Testis (tissue), 2 donors: ENCODE measurements at regions not wholly inside any gene's neighbourhood (a gene's known extent, or its start where the extent isn't known, plus 50 kb on each side); places are given as distances from the start of the nearest gene placed in this dataset.

ENCODE experiments used
- DNase-seq: peaks from one replicate; pipeline ENCODE4 v3.0.0-alpha.2; 2019
- H3K27ac ChIP-seq, 2 donors: fragments of 200-600 bp; sonication (generic); one replicate each; pipeline ENCODE4 v1.5.1; 2019
- H3K27me3 ChIP-seq: fragments of 200-600 bp; sonication (generic); one replicate; pipeline ENCODE4 v1.5.1; 2019
- H3K36me3 ChIP-seq: fragments of 200-600 bp; sonication (generic); one replicate; pipeline ENCODE4 v1.5.1; 2017; ENCODE audit warnings: low read depth; ENCODE audit errors: missing control alignments
- H3K4me1 ChIP-seq: fragments of 200-600 bp; sonication (generic); one replicate; pipeline ENCODE4 v1.5.1; 2019
- H3K4me3 ChIP-seq, 2 donors: fragments of 200-600 bp; sonication (generic); one replicate each; pipeline ENCODE4 v1.5.1; 2017 to 2019
- H3K9me3 ChIP-seq: fragments of 200-600 bp; sonication (generic); one replicate; pipeline ENCODE4 v1.5.1; 2017
- POLR2A ChIP-seq: fragments of 450-650 bp; IDR thresholded peaks from one replicate; pipeline ENCODE4 v1.6.1; 2017; ENCODE audit warnings: antibody characterized with exemption, mild to moderate bottlenecking, moderate library complexity
- WGBS, 2 donors: methylation state at CpG; one replicate each; pipeline ENCODE4 v1.1.5; 2018; 5-methylcytosine and 5-hydroxymethylcytosine counted together
- intact Hi-C: fragments of 100-400 bp; cut with DNase I; formaldehyde crosslinking; loops from one replicate; pipeline ENCODE4 v1.15.1; 2023; ENCODE audit warnings: low total_unique reads
- TF ChIP-seq, protein P1 (sequence below), 3 experiments: fragments of 450-650 bp in 2 of 3; fragments of 200-600 bp in 1 of 3; sonication (generic) in 1 of 3; IDR thresholded peaks; one replicate each; pipeline ENCODE4 v1.5.1; 2016 to 2019; ENCODE audit warnings: antibody characterized with exemption in 3 of 3, mild to moderate bottlenecking in 2 of 3, moderate library complexity in 1 of 3

DNA sequence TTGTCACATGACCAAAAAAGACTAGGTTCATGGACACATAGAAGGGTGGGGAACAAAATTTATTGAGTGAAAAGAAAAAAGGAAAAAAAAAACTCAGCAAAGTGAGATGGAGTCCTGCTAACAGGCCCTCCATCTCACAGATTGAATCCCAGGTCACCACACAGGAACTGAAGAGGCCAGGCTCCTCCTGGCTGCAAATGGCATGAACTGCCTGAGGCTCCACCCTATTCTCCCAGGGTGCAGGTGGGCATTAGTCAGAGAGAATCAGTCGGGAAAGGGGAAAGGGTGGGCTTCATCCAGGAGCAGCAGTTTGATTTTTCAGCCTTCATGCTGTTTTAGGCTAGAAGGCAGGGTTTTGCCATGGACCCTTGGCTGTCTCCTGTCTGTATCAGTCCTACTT, 128.5 kb upstream of the GRID2 start:
- Histone ChIP-seq H3K27ac (no peak overlapping the region), H3K9me3 (no peaks in the 10 kb centered on the region), H3K27me3 (no peaks in the 10 kb centered on the region), H3K4me3 (no peak overlapping the region), H3K36me3 (no peaks in the 10 kb centered on the region), H3K4me1 (no peaks in the 10 kb centered on the region)
- WGBS, 2 donors = 41 to 50% methylated on average over 1 of the region's 1 CpG
- intact Hi-C loops = no loop called here
- TF ChIP-seq POLR2A = no peak
- TF ChIP-seq, protein P1, sequence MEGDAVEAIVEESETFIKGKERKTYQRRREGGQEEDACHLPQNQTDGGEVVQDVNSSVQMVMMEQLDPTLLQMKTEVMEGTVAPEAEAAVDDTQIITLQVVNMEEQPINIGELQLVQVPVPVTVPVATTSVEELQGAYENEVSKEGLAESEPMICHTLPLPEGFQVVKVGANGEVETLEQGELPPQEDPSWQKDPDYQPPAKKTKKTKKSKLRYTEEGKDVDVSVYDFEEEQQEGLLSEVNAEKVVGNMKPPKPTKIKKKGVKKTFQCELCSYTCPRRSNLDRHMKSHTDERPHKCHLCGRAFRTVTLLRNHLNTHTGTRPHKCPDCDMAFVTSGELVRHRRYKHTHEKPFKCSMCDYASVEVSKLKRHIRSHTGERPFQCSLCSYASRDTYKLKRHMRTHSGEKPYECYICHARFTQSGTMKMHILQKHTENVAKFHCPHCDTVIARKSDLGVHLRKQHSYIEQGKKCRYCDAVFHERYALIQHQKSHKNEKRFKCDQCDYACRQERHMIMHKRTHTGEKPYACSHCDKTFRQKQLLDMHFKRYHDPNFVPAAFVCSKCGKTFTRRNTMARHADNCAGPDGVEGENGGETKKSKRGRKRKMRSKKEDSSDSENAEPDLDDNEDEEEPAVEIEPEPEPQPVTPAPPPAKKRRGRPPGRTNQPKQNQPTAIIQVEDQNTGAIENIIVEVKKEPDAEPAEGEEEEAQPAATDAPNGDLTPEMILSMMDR (IDR thresholded peaks at IDR 0.05) = no peak
- no peak for DNase-seq

DNA sequence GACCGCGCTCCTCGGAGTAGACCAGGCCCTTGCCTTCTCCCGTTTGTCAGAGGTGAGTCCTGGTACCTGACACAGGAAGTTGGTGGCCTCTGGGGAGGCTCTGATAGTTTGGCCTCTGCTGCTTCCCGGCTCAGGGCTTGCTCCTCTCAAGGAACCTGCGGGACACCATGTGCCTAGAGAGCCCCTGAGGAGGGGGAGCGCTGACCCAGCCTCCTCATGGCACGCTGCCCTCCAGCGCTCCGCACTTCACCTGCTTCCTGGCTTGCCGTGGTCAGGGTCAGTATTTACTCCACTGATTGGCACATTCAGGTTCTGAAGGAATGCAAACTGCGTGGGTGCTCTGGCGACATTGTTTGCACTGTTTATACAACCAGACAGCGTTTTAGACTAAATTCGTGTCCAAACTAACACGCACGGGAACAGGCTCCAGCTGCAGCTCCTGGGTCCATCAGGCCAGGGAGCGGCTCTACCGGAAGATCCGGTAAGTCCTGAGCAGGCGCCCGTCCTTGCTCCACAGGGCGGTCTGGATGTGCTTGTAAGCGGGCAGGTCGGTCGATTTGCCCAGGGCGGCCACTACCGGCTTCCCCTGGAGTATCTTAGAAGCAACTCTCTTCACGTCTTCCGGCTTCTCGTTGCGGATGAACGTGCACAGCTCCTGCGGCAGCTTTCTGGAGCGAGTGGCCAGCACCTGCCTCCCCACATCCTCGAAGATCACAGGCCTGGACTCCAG, 121.6 kb upstream of the GRID2 start:
- TF ChIP-seq, protein P1 (IDR thresholded peaks at IDR 0.05) = no peak
- TF ChIP-seq POLR2A = no peak
- Histone ChIP-seq H3K4me1 (no peaks in the 10 kb centered on the region), H3K4me3 (peak overlapping the region; percentile 40 to 51), H3K27me3 (no peaks in the 10 kb centered on the region), H3K36me3 (no peaks in the 10 kb centered on the region), H3K9me3 (no peaks in the 10 kb centered on the region), H3K27ac (no peak overlapping the region)
- intact Hi-C loops = no loop called here
- WGBS, 2 donors = 82 to 84% methylated on average over 7 to 36 of the region's 36 CpGs
- DNase-seq = peak; percentile 43

DNA sequence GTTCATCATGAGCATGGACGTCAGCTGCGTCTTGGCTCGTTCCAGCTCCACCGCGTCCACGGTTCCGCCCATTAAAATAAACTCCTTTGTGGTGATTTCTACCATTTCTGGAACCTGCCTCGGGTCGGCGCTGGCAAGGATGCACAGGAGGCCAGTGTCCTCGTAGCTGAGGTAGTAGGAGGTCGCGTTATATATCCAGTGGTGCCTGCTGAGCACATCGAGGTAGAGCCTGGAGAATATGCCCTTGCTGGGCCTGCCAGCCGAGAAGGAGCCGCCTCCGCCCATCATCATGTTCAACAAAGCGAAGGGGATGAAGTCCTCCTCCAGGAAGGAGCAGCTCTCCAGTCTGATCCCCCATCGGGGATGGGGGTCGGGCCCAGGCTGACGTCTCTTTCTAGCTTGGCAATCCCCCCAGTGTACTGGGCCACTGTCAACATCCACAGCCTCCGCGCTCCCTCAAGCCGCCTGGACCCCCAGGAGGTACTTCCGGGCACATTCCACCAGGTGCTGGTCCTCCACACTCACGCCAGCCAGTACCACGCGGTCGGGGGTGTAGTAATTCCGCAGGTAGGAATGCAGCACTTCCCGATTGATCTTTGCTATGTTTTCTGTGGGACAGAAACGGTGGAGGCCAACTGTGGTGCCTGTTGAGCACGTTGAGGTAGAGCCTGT, 120.9 kb upstream of the GRID2 start:
- Histone ChIP-seq H3K27ac (no peak overlapping the region), H3K4me3 (peak overlapping the region; percentile 40 to 51), H3K27me3 (no peaks in the 10 kb centered on the region), H3K4me1 (no peaks in the 10 kb centered on the region), H3K36me3 (no peaks in the 10 kb centered on the region), H3K9me3 (no peaks in the 10 kb centered on the region)
- peak; percentile 22 for DNase-seq
- intact Hi-C loops = no loop called here
- 69 to 75% methylated on average over 17 to 33 of the region's 33 CpGs for WGBS, 2 donors
- no peak for TF ChIP-seq POLR2A
- TF ChIP-seq, protein P1 (IDR thresholded peaks at IDR 0.05) = no peak

DNA sequence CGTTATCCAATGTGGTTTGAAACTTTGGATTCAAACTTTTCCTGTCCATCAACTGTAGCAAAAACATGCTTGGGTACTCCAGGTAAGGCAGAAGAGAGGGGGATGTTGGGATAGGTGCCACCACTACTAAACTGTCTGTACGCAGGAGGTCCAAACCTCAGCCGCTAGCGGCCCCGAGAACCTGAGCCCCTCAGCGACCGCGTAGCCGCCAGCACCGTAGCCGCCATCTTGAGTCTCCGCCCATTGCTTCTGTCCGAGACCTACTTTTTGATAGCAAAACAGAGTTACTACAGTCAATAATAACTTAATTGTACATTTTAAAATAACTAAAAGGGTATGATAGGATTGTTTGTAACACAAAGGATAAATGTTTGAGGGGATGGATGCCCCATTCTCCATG, 119.9 kb upstream of the GRID2 start:
- WGBS, 2 donors = 79 to 86% methylated on average over 13 of the region's 13 CpGs

More for the DNA sequence above, 119.9 kb upstream of the GRID2 start:
- H3K9me3 ChIP-seq = no peaks in the 10 kb centered on the region
- H3K4me3 ChIP-seq = peak overlapping the region; percentile 40 to 51
- TF ChIP-seq POLR2A = no peak
- TF ChIP-seq, protein P1 (IDR thresholded peaks at IDR 0.05) = no peak
- intact Hi-C loops = no loop called here
- H3K27me3 ChIP-seq = no peaks in the 10 kb centered on the region
- H3K36me3 ChIP-seq = no peaks in the 10 kb centered on the region
- H3K27ac ChIP-seq = peak overlapping the region in 1 of 2 donors; percentile 24
- DNase-seq = peak; percentile 47
- H3K4me1 ChIP-seq = no peaks in the 10 kb centered on the region
